ENCODE measurements at regions not wholly inside any gene's neighbourhood (a gene's known extent, or its start where the extent isn't known, plus 50 kb on each side); places are given as distances from the start of the nearest gene placed in this dataset.

GRCh38 chr11:92675810-92676209 is 293.6 kb upstream of the MTNR1B start:
- no peaks in the 10 kb centered on the region for H3K79me2 ChIP-seq (ENCODE audit: control insufficient read depth, insufficient read depth, low read length)
- no peak for DNase-seq (ENCODE audit: low read depth in 2 of 2)
- no peak overlapping the region for H3K9ac ChIP-seq (ENCODE audit: insufficient read depth, low read length)
- H3K4me2 ChIP-seq (ENCODE audit: extremely low read depth, insufficient read depth, low read length), result no peak overlapping the region
- TF ChIP-seq EZH2 (IDR thresholded peaks at IDR 0.05; ENCODE audit: low read length, missing control alignments) (no peak), CTCF (conservative IDR thresholded peaks at IDR 0.05 in 1 of 2, IDR thresholded peaks at IDR 0.05 in 1 of 2; ENCODE audit: low read depth in 1 of 2, low read length in 2 of 2) (no peak)
- H4K20me1 ChIP-seq (ENCODE audit: control insufficient read depth, extremely low read depth, insufficient read depth, low read length), result no peaks in the 10 kb centered on the region
- no peaks in the 10 kb centered on the region for H3K4me1 ChIP-seq (ENCODE audit: control insufficient read depth, extremely low read depth, insufficient read depth, low read length)
- H3K27me3 ChIP-seq (ENCODE audit: control insufficient read depth, insufficient read depth, low read length), result no peaks in the 10 kb centered on the region
- H2AFZ ChIP-seq (ENCODE audit: low read length), result no peak overlapping the region
- H3K9me3 ChIP-seq (ENCODE audit: control insufficient read depth, insufficient read depth, low read depth, low read length), result no peaks in the 10 kb centered on the region
- H3K4me3 ChIP-seq (replicated peaks in 1 of 4; ENCODE audit: control extremely low read depth in 1 of 4, insufficient read depth in 1 of 4, low read depth in 3 of 4, low read length in 4 of 4), result no peak overlapping the region
- no peaks in the 10 kb centered on the region for H3K36me3 ChIP-seq (ENCODE audit: control insufficient read depth, insufficient read depth, low read length)
- H3K27ac ChIP-seq (ENCODE audit: insufficient read depth, low read length), result no peak overlapping the region

GRCh38 chr11:92678008-92678611 is 291.3 kb upstream of the MTNR1B start:
- Histone ChIP-seq H3K4me3 (replicated peaks in 1 of 4; ENCODE audit: control extremely low read depth in 1 of 4, insufficient read depth in 1 of 4, low read depth in 3 of 4, low read length in 4 of 4) (no peak overlapping the region), H3K9ac (ENCODE audit: insufficient read depth, low read length) (no peak overlapping the region), H3K27me3 (ENCODE audit: control insufficient read depth, insufficient read depth, low read length) (no peaks in the 10 kb centered on the region), H3K4me1 (ENCODE audit: control insufficient read depth, extremely low read depth, insufficient read depth, low read length) (no peaks in the 10 kb centered on the region), H3K4me2 (ENCODE audit: extremely low read depth, insufficient read depth, low read length) (no peak overlapping the region), H2AFZ (ENCODE audit: low read length) (no peak overlapping the region), H4K20me1 (ENCODE audit: control insufficient read depth, extremely low read depth, insufficient read depth, low read length) (no peaks in the 10 kb centered on the region), H3K27ac (ENCODE audit: insufficient read depth, low read length) (no peak overlapping the region), H3K79me2 (ENCODE audit: control insufficient read depth, insufficient read depth, low read length) (no peaks in the 10 kb centered on the region), H3K36me3 (ENCODE audit: control insufficient read depth, insufficient read depth, low read length) (no peaks in the 10 kb centered on the region), H3K9me3 (ENCODE audit: control insufficient read depth, insufficient read depth, low read depth, low read length) (no peaks in the 10 kb centered on the region)
- DNase-seq (ENCODE audit: low read depth in 2 of 2), result no peak
- TF ChIP-seq EZH2 (IDR thresholded peaks at IDR 0.05; ENCODE audit: low read length, missing control alignments) (no peak), CTCF (conservative IDR thresholded peaks at IDR 0.05 in 1 of 2, IDR thresholded peaks at IDR 0.05 in 1 of 2; ENCODE audit: low read depth in 1 of 2, low read length in 2 of 2) (no peak)

GRCh38 chr11:92681586-92681985 is 287.9 kb upstream of the MTNR1B start:
- Histone ChIP-seq H3K27ac (ENCODE audit: insufficient read depth, low read length) (no peak overlapping the region), H3K9me3 (ENCODE audit: control insufficient read depth, insufficient read depth, low read depth, low read length) (no peaks in the 10 kb centered on the region), H2AFZ (ENCODE audit: low read length) (no peak overlapping the region), H3K9ac (ENCODE audit: insufficient read depth, low read length) (no peak overlapping the region), H3K36me3 (ENCODE audit: control insufficient read depth, insufficient read depth, low read length) (no peaks in the 10 kb centered on the region), H3K4me3 (replicated peaks in 1 of 4; ENCODE audit: control extremely low read depth in 1 of 4, insufficient read depth in 1 of 4, low read depth in 3 of 4, low read length in 4 of 4) (no peak overlapping the region), H3K27me3 (ENCODE audit: control insufficient read depth, insufficient read depth, low read length) (no peaks in the 10 kb centered on the region), H3K4me2 (ENCODE audit: extremely low read depth, insufficient read depth, low read length) (no peak overlapping the region), H3K4me1 (ENCODE audit: control insufficient read depth, extremely low read depth, insufficient read depth, low read length) (no peaks in the 10 kb centered on the region), H4K20me1 (ENCODE audit: control insufficient read depth, extremely low read depth, insufficient read depth, low read length) (no peaks in the 10 kb centered on the region), H3K79me2 (ENCODE audit: control insufficient read depth, insufficient read depth, low read length) (no peaks in the 10 kb centered on the region)
- TF ChIP-seq CTCF (conservative IDR thresholded peaks at IDR 0.05 in 1 of 2, IDR thresholded peaks at IDR 0.05 in 1 of 2; ENCODE audit: low read depth in 1 of 2, low read length in 2 of 2) (no peak), EZH2 (IDR thresholded peaks at IDR 0.05; ENCODE audit: low read length, missing control alignments) (no peak)
- no peak for DNase-seq (ENCODE audit: low read depth in 2 of 2)
